ENCODE measurements at regions not wholly inside any gene's neighbourhood (a gene's known extent, or its start where the extent isn't known, plus 50 kb on each side); places are given as distances from the start of the nearest gene placed in this dataset.

- Histone ChIP-seq H3K4me3 (ENCODE audit: low read length) (no peak overlapping the region), H3K27ac (ENCODE audit: low read length) (no peak overlapping the region), H3K9ac (ENCODE audit: low read length) (no peak overlapping the region), H3K27me3 (ENCODE audit: low read depth, low read length) (no peaks in the 10 kb centered on the region), H3K4me2 (ENCODE audit: low read length) (no peak overlapping the region), H4K20me1 (ENCODE audit: insufficient read depth, low read length) (no peaks in the 10 kb centered on the region), H2AFZ (ENCODE audit: low read depth, low read length) (no peak overlapping the region), H3K79me2 (ENCODE audit: low read length) (no peaks in the 10 kb centered on the region), H3K4me1 (ENCODE audit: low read length) (no peaks in the 10 kb centered on the region), H3K9me3 (ENCODE audit: insufficient read depth, low read length) (no peaks in the 10 kb centered on the region), H3K36me3 (replicated peaks; ENCODE audit: low read depth, low read length) (no peaks in the 10 kb centered on the region)
- TF ChIP-seq EZH2phosphoT487 (IDR thresholded peaks at IDR 0.05; ENCODE audit: low read depth) (no peak), CTCF (IDR thresholded peaks at IDR 0.05; ENCODE audit: low read depth, low read length) (no peak)
Observed at GRCh38 chr2:5315041-5315440, 377.1 kb upstream of the SOX11 start.

GRCh38 chr2:5315512-5315911 lies 376.7 kb upstream of the SOX11 start:
- H3K9ac ChIP-seq (ENCODE audit: low read length), result no peak overlapping the region
- H4K20me1 ChIP-seq (ENCODE audit: insufficient read depth, low read length), result no peaks in the 10 kb centered on the region
- no peaks in the 10 kb centered on the region for H3K36me3 ChIP-seq (replicated peaks; ENCODE audit: low read depth, low read length)
- H3K9me3 ChIP-seq (ENCODE audit: insufficient read depth, low read length), result no peaks in the 10 kb centered on the region
- H3K4me3 ChIP-seq (ENCODE audit: low read length), result no peak overlapping the region
- H2AFZ ChIP-seq (ENCODE audit: low read depth, low read length), result no peak overlapping the region
- no peak overlapping the region for H3K4me2 ChIP-seq (ENCODE audit: low read length)
- H3K27me3 ChIP-seq (ENCODE audit: low read depth, low read length), result no peaks in the 10 kb centered on the region
- H3K4me1 ChIP-seq (ENCODE audit: low read length), result no peaks in the 10 kb centered on the region
- TF ChIP-seq CTCF (IDR thresholded peaks at IDR 0.05; ENCODE audit: low read depth, low read length) (no peak), EZH2phosphoT487 (IDR thresholded peaks at IDR 0.05; ENCODE audit: low read depth) (no peak)
- no peaks in the 10 kb centered on the region for H3K79me2 ChIP-seq (ENCODE audit: low read length)
- H3K27ac ChIP-seq (ENCODE audit: low read length), result no peak overlapping the region

GRCh38 chr2:5316001-5316490 lies 376.1 kb upstream of the SOX11 start:
- H3K4me1 ChIP-seq (ENCODE audit: low read length), result no peaks in the 10 kb centered on the region
- H3K79me2 ChIP-seq (ENCODE audit: low read length), result no peaks in the 10 kb centered on the region
- no peak overlapping the region for H3K4me2 ChIP-seq (ENCODE audit: low read length)
- no peak overlapping the region for H3K27ac ChIP-seq (ENCODE audit: low read length)
- H3K4me3 ChIP-seq (ENCODE audit: low read length), result no peak overlapping the region
- H3K9me3 ChIP-seq (ENCODE audit: insufficient read depth, low read length), result no peaks in the 10 kb centered on the region
- TF ChIP-seq EZH2phosphoT487 (IDR thresholded peaks at IDR 0.05; ENCODE audit: low read depth) (no peak), CTCF (IDR thresholded peaks at IDR 0.05; ENCODE audit: low read depth, low read length) (no peak)
- H3K9ac ChIP-seq (ENCODE audit: low read length), result no peak overlapping the region
- H3K27me3 ChIP-seq (ENCODE audit: low read depth, low read length), result no peaks in the 10 kb centered on the region
- H2AFZ ChIP-seq (ENCODE audit: low read depth, low read length), result no peak overlapping the region
- H3K36me3 ChIP-seq (replicated peaks; ENCODE audit: low read depth, low read length), result no peaks in the 10 kb centered on the region
- H4K20me1 ChIP-seq (ENCODE audit: insufficient read depth, low read length), result no peaks in the 10 kb centered on the region

- H3K9ac ChIP-seq (ENCODE audit: low read length), result no peak overlapping the region
- no peaks in the 10 kb centered on the region for H3K4me1 ChIP-seq (ENCODE audit: low read length)
- no peaks in the 10 kb centered on the region for H3K79me2 ChIP-seq (ENCODE audit: low read length)
- no peak for TF ChIP-seq CTCF (IDR thresholded peaks at IDR 0.05; ENCODE audit: low read depth, low read length)
- TF ChIP-seq EZH2phosphoT487 (IDR thresholded peaks at IDR 0.05; ENCODE audit: low read depth), result no peak
- H3K27ac ChIP-seq (ENCODE audit: low read length), result no peak overlapping the region
- H3K9me3 ChIP-seq (ENCODE audit: insufficient read depth, low read length), result no peaks in the 10 kb centered on the region
- H4K20me1 ChIP-seq (ENCODE audit: insufficient read depth, low read length), result no peaks in the 10 kb centered on the region
- no peak overlapping the region for H3K4me2 ChIP-seq (ENCODE audit: low read length)
- H3K36me3 ChIP-seq (replicated peaks; ENCODE audit: low read depth, low read length), result no peaks in the 10 kb centered on the region
- H2AFZ ChIP-seq (ENCODE audit: low read depth, low read length), result no peak overlapping the region
- no peak overlapping the region for H3K4me3 ChIP-seq (ENCODE audit: low read length)
- no peaks in the 10 kb centered on the region for H3K27me3 ChIP-seq (ENCODE audit: low read depth, low read length)
Observed at GRCh38 chr2:5319493-5319892, 372.7 kb upstream of the SOX11 start.

Data from OCI-LY3 (cell line).